CD8-positive, alpha-beta memory T cell (primary cell): ENCODE measurements at regions not wholly inside any gene's neighbourhood (a gene's known extent, or its start where the extent isn't known, plus 50 kb on each side); places are given as distances from the start of the nearest gene placed in this dataset.

ENCODE experiments used
- CTCF ChIA-PET: fragments of 350-600 bp; sonication (Branson Sonifier 250); formaldehyde crosslinking; loops from one replicate; lab custom pipeline; 2021; ENCODE audit warnings: antibody characterized with exemption; lab: Charles Lee
- POLR2A ChIA-PET: fragments of 350-600 bp; sonication (Branson Sonifier 250); formaldehyde crosslinking; loops from one replicate; lab custom pipeline; 2021; ENCODE audit warnings: antibody characterized with exemption; lab: Charles Lee
- DNase-seq, 5 donors: peaks; one replicate each; pipeline versions ENCODE4 v3.0.0 to v3.0.0-alpha.2; 2020 to 2022; ENCODE audit warnings: mixed read lengths in 1 of 5
- H3K27ac ChIP-seq: one replicate; pipeline ENCODE4 v1.7.0; 2013; ENCODE audit warnings: low read depth, mild to moderate bottlenecking, low read length, moderate library complexity
- H3K27me3 ChIP-seq: 2 replicates; pipeline ENCODE4 v1.7.0; 2013; ENCODE audit warnings: low read length, mild to moderate bottlenecking; ENCODE audit not compliant: insufficient read depth, poor library complexity, severe bottlenecking
- H3K36me3 ChIP-seq: 2 replicates; pipeline ENCODE4 v1.7.0; 2013; ENCODE audit warnings: mild to moderate bottlenecking, low read length, moderate library complexity; ENCODE audit not compliant: insufficient read depth
- H3K4me1 ChIP-seq: 2 replicates; pipeline ENCODE4 v1.7.0; 2013; ENCODE audit warnings: mild to moderate bottlenecking, low read length, moderate library complexity; ENCODE audit not compliant: insufficient read depth
- H3K4me3 ChIP-seq: 2 replicates; pipeline ENCODE4 v1.7.0; 2013; ENCODE audit warnings: mild to moderate bottlenecking, low read length
- H3K9me3 ChIP-seq: 2 replicates; pipeline ENCODE4 v1.7.0; 2013; ENCODE audit warnings: mild to moderate bottlenecking, low read length
- H3K27ac Mint-ChIP-seq, 8 donors: one replicate each; pipeline ENCODE4 v1.8.0; 2020 to 2021; ENCODE audit warnings: mixed read lengths in 8 of 8, mild to moderate bottlenecking in 6 of 8, inconsistent platforms in 3 of 8, moderate library complexity in 3 of 8
- H3K27me3 Mint-ChIP-seq, 2 donors: one replicate each; pipeline ENCODE4 v1.8.0; 2020 to 2021; ENCODE audit warnings: mixed read lengths in 2 of 2, mild to moderate bottlenecking in 1 of 2, moderate library complexity in 1 of 2
- H3K36me3 Mint-ChIP-seq, 3 donors: one replicate each; pipeline ENCODE4 v1.8.0; 2020 to 2021; ENCODE audit warnings: mixed read lengths in 3 of 3, inconsistent platforms in 1 of 3, mild to moderate bottlenecking in 1 of 3
- H3K4me1 Mint-ChIP-seq, 3 donors: one replicate each; pipeline ENCODE4 v1.8.0; 2020 to 2021; ENCODE audit warnings: mixed read lengths in 3 of 3, inconsistent platforms in 1 of 3, mild to moderate bottlenecking in 1 of 3
- H3K4me3 Mint-ChIP-seq, 7 donors: one replicate each; pipeline ENCODE4 v1.8.0; 2020 to 2021; ENCODE audit warnings: mixed read lengths in 7 of 7, mild to moderate bottlenecking in 6 of 7, moderate library complexity in 4 of 7, inconsistent platforms in 2 of 7
- H3K9me3 Mint-ChIP-seq, 5 donors: one replicate each; pipeline ENCODE4 v1.8.0; 2020 to 2022; ENCODE audit warnings: mixed read lengths in 5 of 5, mild to moderate bottlenecking in 3 of 5, moderate library complexity in 2 of 5, inconsistent platforms in 1 of 5

GRCh38 chrX:40501164-40501855 lies 79.5 kb upstream of the ATP6AP2 start:
- H3K9me3 ChIP-seq: no peaks in the 10 kb centered on the region
- POLR2A ChIA-PET: no interaction called here
- no peak for DNase-seq
- no peaks in the 10 kb centered on the region for H3K36me3 ChIP-seq
- H3K27me3 Mint-ChIP-seq: peaks cover 0 to 18% of the 10 kb centered on the region in 2 donors
- peaks cover 0 to 3% (median 0%) of the 10 kb centered on the region in 5 donors for H3K9me3 Mint-ChIP-seq
- no peak overlapping the region for H3K4me3 ChIP-seq
- H3K27ac Mint-ChIP-seq: no peak overlapping the region
- no peaks in the 10 kb centered on the region for H3K27me3 ChIP-seq
- CTCF ChIA-PET: no interaction called here
- no peak overlapping the region for H3K27ac ChIP-seq
- H3K36me3 Mint-ChIP-seq: no peaks in the 10 kb centered on the region
- no peaks in the 10 kb centered on the region for H3K4me1 Mint-ChIP-seq
- H3K4me3 Mint-ChIP-seq: no peak overlapping the region
- H3K4me1 ChIP-seq: no peaks in the 10 kb centered on the region

GRCh38 chrX:40496728-40497127 lies 84.0 kb upstream of the ATP6AP2 start:
- CTCF ChIA-PET: no interaction called here
- Mint-ChIP-seq H3K9me3 (peaks cover 0 to 3% (median 0%) of the 10 kb centered on the region in 5 donors), H3K27me3 (peaks cover 0 to 15% of the 10 kb centered on the region in 2 donors), H3K4me3 (no peak overlapping the region), H3K36me3 (no peaks in the 10 kb centered on the region), H3K27ac (no peak overlapping the region), H3K4me1 (no peaks in the 10 kb centered on the region)
- H3K9me3 ChIP-seq: no peaks in the 10 kb centered on the region
- no peak overlapping the region for H3K4me3 ChIP-seq
- no peaks in the 10 kb centered on the region for H3K4me1 ChIP-seq
- no peaks in the 10 kb centered on the region for H3K27me3 ChIP-seq
- no peak overlapping the region for H3K27ac ChIP-seq
- no peaks in the 10 kb centered on the region for H3K36me3 ChIP-seq
- no peak for DNase-seq
- POLR2A ChIA-PET: no interaction called here

- Histone ChIP-seq H3K9me3 (no peaks in the 10 kb centered on the region), H3K4me1 (no peaks in the 10 kb centered on the region), H3K27me3 (no peaks in the 10 kb centered on the region), H3K27ac (no peak overlapping the region), H3K36me3 (no peaks in the 10 kb centered on the region), H3K4me3 (no peak overlapping the region)
- Mint-ChIP-seq H3K27me3 (peaks cover 0 to 17% of the 10 kb centered on the region in 2 donors), H3K9me3 (peaks cover 0 to 3% (median 0%) of the 10 kb centered on the region in 5 donors), H3K27ac (no peak overlapping the region), H3K4me3 (no peak overlapping the region), H3K4me1 (no peaks in the 10 kb centered on the region), H3K36me3 (no peaks in the 10 kb centered on the region)
- POLR2A ChIA-PET: no interaction called here
- DNase-seq: no peak
- CTCF ChIA-PET: no interaction called here
These were observed 85.1 kb upstream of the ATP6AP2 start for GRCh38 chrX:40495659-40496058.

GRCh38 chrX:40494005-40494404 lies 86.8 kb upstream of the ATP6AP2 start:
- H3K27ac ChIP-seq: no peak overlapping the region
- DNase-seq: no peak
- ChIA-PET POLR2A (no interaction called here), CTCF (no interaction called here)
- no peak overlapping the region for H3K4me3 ChIP-seq
- Mint-ChIP-seq H3K4me1 (no peaks in the 10 kb centered on the region), H3K27ac (no peak overlapping the region), H3K9me3 (no peaks in the 10 kb centered on the region), H3K36me3 (peaks cover 0 to 4% (median 0%) of the 10 kb centered on the region in 3 donors), H3K27me3 (peaks cover 0 to 15% of the 10 kb centered on the region in 2 donors), H3K4me3 (no peak overlapping the region)
- H3K4me1 ChIP-seq: no peaks in the 10 kb centered on the region
- H3K27me3 ChIP-seq: no peaks in the 10 kb centered on the region
- no peaks in the 10 kb centered on the region for H3K36me3 ChIP-seq
- H3K9me3 ChIP-seq: no peaks in the 10 kb centered on the region

GRCh38 chrX:40488296-40488695 lies 92.5 kb upstream of the ATP6AP2 start:
- ChIA-PET POLR2A (no interaction called here), CTCF (no interaction called here)

GRCh38 chrX:40485973-40486372 lies 94.8 kb upstream of the ATP6AP2 start:
- H3K36me3 ChIP-seq: no peaks in the 10 kb centered on the region
- DNase-seq: no peak
- Mint-ChIP-seq H3K4me1 (peaks cover 3 to 4% (median 4%) of the 10 kb centered on the region in 3 donors), H3K4me3 (no peak overlapping the region), H3K27me3 (peaks cover 0 to 2% of the 10 kb centered on the region in 2 donors), H3K9me3 (peaks cover 0 to 9% (median 0%) of the 10 kb centered on the region in 5 donors), H3K36me3 (peaks cover 0 to 4% (median 0%) of the 10 kb centered on the region in 3 donors), H3K27ac (no peak overlapping the region)
- H3K27ac ChIP-seq: no peak overlapping the region
- H3K4me1 ChIP-seq: no peaks in the 10 kb centered on the region
- ChIA-PET CTCF (no interaction called here), POLR2A (no interaction called here)
- no peaks in the 10 kb centered on the region for H3K9me3 ChIP-seq
- no peaks in the 10 kb centered on the region for H3K27me3 ChIP-seq
- H3K4me3 ChIP-seq: no peak overlapping the region

More at GRCh38 chrX:40488296-40488695, 92.5 kb upstream of the ATP6AP2 start:
- H3K27me3 Mint-ChIP-seq: peaks cover 0 to 7% of the 10 kb centered on the region in 2 donors
- H3K27ac ChIP-seq: no peak overlapping the region
- H3K9me3 Mint-ChIP-seq: peaks cover 0 to 9% (median 0%) of the 10 kb centered on the region in 5 donors
- no peak for DNase-seq
- no peak overlapping the region for H3K27ac Mint-ChIP-seq
- no peaks in the 10 kb centered on the region for H3K36me3 ChIP-seq
- no peaks in the 10 kb centered on the region for H3K9me3 ChIP-seq
- H3K4me3 ChIP-seq: no peak overlapping the region
- H3K4me3 Mint-ChIP-seq: no peak overlapping the region
- H3K36me3 Mint-ChIP-seq: peaks cover 0 to 4% (median 0%) of the 10 kb centered on the region in 3 donors
- H3K27me3 ChIP-seq: no peaks in the 10 kb centered on the region
- H3K4me1 Mint-ChIP-seq: peaks cover 3 to 4% (median 4%) of the 10 kb centered on the region in 3 donors
- no peaks in the 10 kb centered on the region for H3K4me1 ChIP-seq

GRCh38 chrX:40485102-40485826 lies 95.5 kb upstream of the ATP6AP2 start:
- DNase-seq: no peak
- ChIA-PET POLR2A (no interaction called here), CTCF (no interaction called here)
- H3K36me3 ChIP-seq: no peaks in the 10 kb centered on the region
- Mint-ChIP-seq H3K36me3 (peaks cover 0 to 4% (median 0%) of the 10 kb centered on the region in 3 donors), H3K27ac (no peak overlapping the region), H3K27me3 (peaks cover 0 to 2% of the 10 kb centered on the region in 2 donors), H3K4me3 (no peak overlapping the region), H3K9me3 (peaks cover 0 to 9% (median 0%) of the 10 kb centered on the region in 5 donors), H3K4me1 (peaks cover 3 to 4% (median 4%) of the 10 kb centered on the region in 3 donors)
- no peaks in the 10 kb centered on the region for H3K4me1 ChIP-seq
- H3K27me3 ChIP-seq: no peaks in the 10 kb centered on the region
- H3K9me3 ChIP-seq: no peaks in the 10 kb centered on the region
- H3K4me3 ChIP-seq: no peak overlapping the region
- H3K27ac ChIP-seq: no peak overlapping the region

GRCh38 chrX:40484408-40485091 lies 96.2 kb upstream of the ATP6AP2 start:
- POLR2A ChIA-PET: no interaction called here
- H3K36me3 ChIP-seq: no peaks in the 10 kb centered on the region
- H3K9me3 Mint-ChIP-seq: peaks cover 0 to 9% (median 0%) of the 10 kb centered on the region in 5 donors
- H3K36me3 Mint-ChIP-seq: no peaks in the 10 kb centered on the region
- H3K4me1 Mint-ChIP-seq: peaks cover 3 to 4% (median 4%) of the 10 kb centered on the region in 3 donors
- H3K4me1 ChIP-seq: no peaks in the 10 kb centered on the region
- no peak for DNase-seq
- H3K4me3 Mint-ChIP-seq: no peak overlapping the region
- H3K9me3 ChIP-seq: no peaks in the 10 kb centered on the region
- no peak overlapping the region for H3K27ac ChIP-seq
- H3K27ac Mint-ChIP-seq: no peak overlapping the region
- H3K27me3 ChIP-seq: no peaks in the 10 kb centered on the region
- no peak overlapping the region for H3K4me3 ChIP-seq
- CTCF ChIA-PET: no interaction called here
- peaks cover 0 to 4% of the 10 kb centered on the region in 2 donors for H3K27me3 Mint-ChIP-seq
